Calu3 (cell line): ENCODE measurements at regions not wholly inside any gene's neighbourhood (a gene's known extent, or its start where the extent isn't known, plus 50 kb on each side); places are given as distances from the start of the nearest gene placed in this dataset.

Experiments used
- BruUV-seq: library from RNA; stranded (reverse); fragments of 400-500 nt; replicated peaks from 2 replicates; lab custom pipeline; 2021; lab: Mats Ljungman, UMichigan
- CTCF ChIA-PET: fragments of 300-600 bp; sonication (Branson Sonifier 250); formaldehyde crosslinking; loops from one replicate; lab custom pipeline; 2022; ENCODE audit warnings: antibody characterized with exemption; lab: Charles Lee
- DNase-seq: peaks from one replicate; pipeline ENCODE4 v3.0.0; 2022
- H3K27ac Mint-ChIP-seq: one replicate; pipeline ENCODE4 v1.8.0; 2022; ENCODE audit warnings: mixed read lengths; ENCODE audit not compliant: unreplicated experiment
- H3K27me3 Mint-ChIP-seq: one replicate; pipeline ENCODE4 v1.8.0; 2022; ENCODE audit warnings: mixed read lengths; ENCODE audit not compliant: unreplicated experiment
- H3K36me3 Mint-ChIP-seq: one replicate; pipeline ENCODE4 v1.8.0; 2022; ENCODE audit warnings: mild to moderate bottlenecking, moderate library complexity, mixed read lengths; ENCODE audit not compliant: insufficient read depth, unreplicated experiment
- H3K4me1 Mint-ChIP-seq: one replicate; pipeline ENCODE4 v1.8.0; 2022; ENCODE audit warnings: mild to moderate bottlenecking, low read depth, mixed read lengths; ENCODE audit not compliant: unreplicated experiment
- H3K4me3 Mint-ChIP-seq: one replicate; pipeline ENCODE4 v1.8.0; 2022; ENCODE audit warnings: mild to moderate bottlenecking, low read depth, moderate library complexity, mixed read lengths; ENCODE audit not compliant: unreplicated experiment
- H3K9me3 Mint-ChIP-seq: one replicate; pipeline ENCODE4 v1.8.0; 2022; ENCODE audit warnings: low read depth, mixed read lengths; ENCODE audit not compliant: unreplicated experiment
- intact Hi-C: fragments of 100-400 bp; cut with micrococcal nuclease; formaldehyde crosslinking; loops from one replicate; pipeline ENCODE4 v1.10.0; 2022; ENCODE audit not compliant: unreplicated experiment
- TF ChIP-seq, protein P1 (sequence below): fragments of 200-600 bp; IDR thresholded peaks from one replicate; pipeline ENCODE4 v1.8.0; 2022; ENCODE audit warnings: antibody characterized with exemption; ENCODE audit not compliant: unreplicated experiment

GRCh38 chr2:64818664-64819060 lies 164.9 kb upstream of the SERTAD2 start:
- H3K4me3 Mint-ChIP-seq, result no peak overlapping the region
- CTCF ChIA-PET, result interaction anchor here (0.6 to 0.7 kb wide), 2 partner anchors 20 to 755 kb away, joined by 4 to 6 read pairs; no protein-coding TSS in a partner anchor
- no peaks in the 10 kb centered on the region for H3K9me3 Mint-ChIP-seq
- peaks cover 25% of the 10 kb centered on the region for H3K4me1 Mint-ChIP-seq
- no TSS peak for BruUV-seq
- no peak for DNase-seq
- intact Hi-C loops, result no loop called here
- no peaks in the 10 kb centered on the region for H3K27me3 Mint-ChIP-seq
- TF ChIP-seq, protein P1, sequence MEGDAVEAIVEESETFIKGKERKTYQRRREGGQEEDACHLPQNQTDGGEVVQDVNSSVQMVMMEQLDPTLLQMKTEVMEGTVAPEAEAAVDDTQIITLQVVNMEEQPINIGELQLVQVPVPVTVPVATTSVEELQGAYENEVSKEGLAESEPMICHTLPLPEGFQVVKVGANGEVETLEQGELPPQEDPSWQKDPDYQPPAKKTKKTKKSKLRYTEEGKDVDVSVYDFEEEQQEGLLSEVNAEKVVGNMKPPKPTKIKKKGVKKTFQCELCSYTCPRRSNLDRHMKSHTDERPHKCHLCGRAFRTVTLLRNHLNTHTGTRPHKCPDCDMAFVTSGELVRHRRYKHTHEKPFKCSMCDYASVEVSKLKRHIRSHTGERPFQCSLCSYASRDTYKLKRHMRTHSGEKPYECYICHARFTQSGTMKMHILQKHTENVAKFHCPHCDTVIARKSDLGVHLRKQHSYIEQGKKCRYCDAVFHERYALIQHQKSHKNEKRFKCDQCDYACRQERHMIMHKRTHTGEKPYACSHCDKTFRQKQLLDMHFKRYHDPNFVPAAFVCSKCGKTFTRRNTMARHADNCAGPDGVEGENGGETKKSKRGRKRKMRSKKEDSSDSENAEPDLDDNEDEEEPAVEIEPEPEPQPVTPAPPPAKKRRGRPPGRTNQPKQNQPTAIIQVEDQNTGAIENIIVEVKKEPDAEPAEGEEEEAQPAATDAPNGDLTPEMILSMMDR, result no peak
- H3K27ac Mint-ChIP-seq, result no peak overlapping the region
- no peaks in the 10 kb centered on the region for H3K36me3 Mint-ChIP-seq

- intact Hi-C loops, result no loop called here
- no peak for DNase-seq
- no TSS peak for BruUV-seq
- H3K4me1 Mint-ChIP-seq, result peaks cover 25% of the 10 kb centered on the region
- no peak overlapping the region for H3K27ac Mint-ChIP-seq
- TF ChIP-seq, protein P1, result no peak
- H3K27me3 Mint-ChIP-seq, result no peaks in the 10 kb centered on the region
- CTCF ChIA-PET, result interaction anchor here (0.8 kb wide), 1 partner anchor 20 kb away, joined by 3 read pairs; no protein-coding TSS in a partner anchor
- no peaks in the 10 kb centered on the region for H3K36me3 Mint-ChIP-seq
- no peaks in the 10 kb centered on the region for H3K9me3 Mint-ChIP-seq
- no peak overlapping the region for H3K4me3 Mint-ChIP-seq
Measured at GRCh38 chr2:64819361-64819760, 165.6 kb upstream of the SERTAD2 start.

DNA sequence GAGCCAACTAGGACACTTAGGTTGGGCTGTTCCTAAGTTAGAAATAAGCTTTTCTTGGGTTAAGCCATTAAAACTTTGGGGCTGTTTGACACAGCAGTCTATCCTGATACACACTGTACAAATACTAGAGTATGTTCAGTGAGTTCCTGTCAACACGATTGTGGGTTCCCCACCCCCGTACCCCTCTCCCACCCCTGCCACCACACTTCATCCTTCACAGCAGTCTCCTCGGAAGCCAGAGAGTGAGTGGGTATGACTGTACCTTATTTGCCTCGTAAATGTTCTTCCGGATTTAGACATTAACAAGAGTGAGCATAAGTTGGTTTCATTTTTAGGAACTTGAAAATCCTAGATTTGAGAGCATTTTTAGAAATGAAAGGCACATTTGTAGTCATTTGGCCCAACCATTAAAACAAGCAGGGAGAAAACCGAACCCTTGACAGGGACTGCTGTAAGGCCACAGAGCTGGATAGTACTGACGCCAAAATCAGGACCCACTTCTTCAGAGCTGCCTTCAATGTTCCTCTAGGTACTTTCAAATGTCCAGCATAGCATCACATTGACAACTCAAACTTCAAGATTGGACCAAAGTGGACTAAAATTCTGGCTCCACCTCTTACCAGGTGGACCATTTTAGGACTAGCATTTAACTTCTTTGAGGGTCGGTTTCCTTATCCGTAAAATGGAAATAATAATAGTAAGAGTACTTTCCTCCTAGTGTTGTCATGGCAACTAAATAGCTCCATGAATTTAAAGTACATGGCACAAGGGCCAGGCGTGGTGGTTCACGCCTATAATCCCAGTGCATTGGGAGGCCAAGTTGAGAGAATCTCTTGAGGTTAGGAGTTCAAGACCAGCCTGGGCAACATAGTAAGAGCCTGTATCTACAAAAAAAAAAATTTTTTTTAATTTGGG lies 166.3 kb upstream of the SERTAD2 start:
- no TSS peak for BruUV-seq
- Mint-ChIP-seq H3K4me1 (peaks cover 25% of the 10 kb centered on the region), H3K27me3 (no peaks in the 10 kb centered on the region), H3K4me3 (no peak overlapping the region), H3K36me3 (no peaks in the 10 kb centered on the region), H3K27ac (no peak overlapping the region), H3K9me3 (no peaks in the 10 kb centered on the region)
- TF ChIP-seq, protein P1, result no peak
- intact Hi-C loops, result no loop called here
- no peak for DNase-seq
- CTCF ChIA-PET, result interaction anchor here (0.5 to 0.8 kb wide), 2 partner anchors 20 to 28 kb away, joined by 3 read pairs; no protein-coding TSS in a partner anchor

DNA sequence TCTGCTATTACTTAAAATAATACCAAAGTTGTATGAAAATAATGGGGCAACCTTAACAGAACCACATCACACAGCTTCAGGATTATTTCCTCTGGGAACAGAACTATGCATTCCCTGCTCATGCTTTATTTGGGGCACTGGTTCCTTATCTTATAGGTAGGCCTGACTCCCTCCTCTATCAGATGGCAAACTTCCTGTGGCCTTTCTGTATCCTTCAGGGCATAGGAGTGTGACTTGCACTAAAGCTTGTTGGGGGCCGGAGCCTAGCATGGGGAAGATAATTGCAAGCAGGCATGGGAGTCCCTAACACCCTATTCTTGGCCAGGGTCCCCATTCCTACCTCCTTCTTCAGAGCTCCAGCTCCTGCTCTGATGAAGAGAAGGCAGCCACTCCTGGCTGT lies 167.2 kb upstream of the SERTAD2 start:
- CTCF ChIA-PET, result interaction anchor here (0.5 kb wide), 1 partner anchor 29 kb away, joined by 3 read pairs; no protein-coding TSS in a partner anchor
- intact Hi-C loops, result no loop called here

More for the DNA sequence above, 167.2 kb upstream of the SERTAD2 start:
- no peak overlapping the region for H3K27ac Mint-ChIP-seq
- TF ChIP-seq, protein P1, result no peak
- no peaks in the 10 kb centered on the region for H3K27me3 Mint-ChIP-seq
- BruUV-seq, result no TSS peak
- no peaks in the 10 kb centered on the region for H3K36me3 Mint-ChIP-seq
- no peak overlapping the region for H3K4me3 Mint-ChIP-seq
- no peak for DNase-seq
- peaks cover 25% of the 10 kb centered on the region for H3K4me1 Mint-ChIP-seq
- H3K9me3 Mint-ChIP-seq, result no peaks in the 10 kb centered on the region
